ENCODE measurements at regions not wholly inside any gene's neighbourhood (a gene's known extent, or its start where the extent isn't known, plus 50 kb on each side); places are given as distances from the start of the nearest gene placed in this dataset.
A peak's percentile ranks its signal among the peaks of the same experiment; 100 is the strongest.

- DNase-seq (ENCODE audit: low read depth in 2 of 2), result no peak
Observed at GRCh38 chr12:67426067-67426466, 156.9 kb downstream of the CAND1 start.

GRCh38 chr12:67427336-67427735 lies 158.2 kb downstream of the CAND1 start:
- no peak for DNase-seq (ENCODE audit: low read depth in 2 of 2)

- no peak for DNase-seq (ENCODE audit: low read depth in 2 of 2)
Observed at GRCh38 chr12:67428431-67428830, 159.3 kb downstream of the CAND1 start.

- no peak for DNase-seq (ENCODE audit: low read depth in 2 of 2)
Observed at GRCh38 chr12:67430708-67431335, 161.7 kb downstream of the CAND1 start.

- no peak for DNase-seq (ENCODE audit: low read depth in 2 of 2)
Observed at GRCh38 chr12:67431411-67432020, 162.4 kb downstream of the CAND1 start.

GRCh38 chr12:67433385-67434175 lies 164.4 kb downstream of the CAND1 start:
- no peak for DNase-seq (ENCODE audit: low read depth in 2 of 2)

GRCh38 chr12:67434671-67435370 lies 165.7 kb downstream of the CAND1 start:
- DNase-seq (ENCODE audit: low read depth in 2 of 2), result no peak

GRCh38 chr12:67436230-67436629 lies 167.1 kb downstream of the CAND1 start:
- no peak for DNase-seq (ENCODE audit: low read depth in 2 of 2)

- DNase-seq (ENCODE audit: low read depth in 2 of 2), result no peak
Observed at GRCh38 chr12:67437011-67437410, 167.9 kb downstream of the CAND1 start.

- no peak for DNase-seq (ENCODE audit: low read depth in 2 of 2)
Observed at GRCh38 chr12:67439611-67440010, 170.5 kb downstream of the CAND1 start.

GRCh38 chr12:67441736-67442346 lies 172.7 kb downstream of the CAND1 start:
- peak; percentile 41 to 72 for DNase-seq (ENCODE audit: low read depth in 2 of 2)

GRCh38 chr12:67442347-67442841 lies 173.2 kb downstream of the CAND1 start:
- DNase-seq (ENCODE audit: low read depth in 2 of 2), result no peak

GRCh38 chr12:67442896-67443295 lies 173.7 kb downstream of the CAND1 start:
- no peak for DNase-seq (ENCODE audit: low read depth in 2 of 2)

GRCh38 chr12:67444542-67444941 lies 175.4 kb downstream of the CAND1 start:
- no peak for DNase-seq (ENCODE audit: low read depth in 2 of 2)

GRCh38 chr12:67446716-67447115 lies 177.6 kb downstream of the CAND1 start:
- DNase-seq (ENCODE audit: low read depth in 2 of 2), result no peak

- DNase-seq (ENCODE audit: low read depth in 2 of 2), result no peak
Observed at GRCh38 chr12:67447180-67447579, 178.0 kb downstream of the CAND1 start.

GRCh38 chr12:67449591-67450052 lies 180.5 kb downstream of the CAND1 start:
- no peak for DNase-seq (ENCODE audit: low read depth in 2 of 2)

GRCh38 chr12:67450441-67450840 lies 181.3 kb downstream of the CAND1 start:
- no peak for DNase-seq (ENCODE audit: low read depth in 2 of 2)

GRCh38 chr12:67451206-67451605 lies 182.0 kb downstream of the CAND1 start:
- DNase-seq (ENCODE audit: low read depth in 2 of 2), result no peak

- DNase-seq (ENCODE audit: low read depth in 2 of 2), result peak in 1 of 2 donors; percentile 15
Observed at GRCh38 chr12:67452119-67452805, 183.1 kb downstream of the CAND1 start.

- no peak for DNase-seq (ENCODE audit: low read depth in 2 of 2)
Observed at GRCh38 chr12:67453191-67453590, 184.0 kb downstream of the CAND1 start.
